ENCODE measurements at regions not wholly inside any gene's neighbourhood (a gene's known extent, or its start where the extent isn't known, plus 50 kb on each side); places are given as distances from the start of the nearest gene placed in this dataset.
"Not testable (repeated sequence)": the region's sequence is repeated elsewhere in the genome, so short reads cannot be mapped to it uniquely, and the experiment has no call there.

- no peak for TF ChIP-seq CTCF (IDR thresholded peaks at IDR 0.05)
- no peak for DNase-seq (ENCODE audit: low spot score in 2 of 2)
- Histone ChIP-seq H3K4me3 (no peak overlapping the region), H3K9me3 (no peaks in the 10 kb centered on the region), H3K27me3 (no peaks in the 10 kb centered on the region), H3K36me3 (no peaks in the 10 kb centered on the region), H3K27ac (no peak overlapping the region), H3K4me1 (no peaks in the 10 kb centered on the region)
- intact Hi-C loops (cut with DNase I), result no loop called here
These were observed 595.0 kb downstream of the STK39 start for GRCh38 chr2:167652401-167652800.

- intact Hi-C loops (cut with DNase I), result no loop called here
- DNase-seq (ENCODE audit: low spot score in 2 of 2), result no peak
- H3K27me3 ChIP-seq, result no peaks in the 10 kb centered on the region
- H3K36me3 ChIP-seq, result no peaks in the 10 kb centered on the region
- H3K9me3 ChIP-seq, result no peaks in the 10 kb centered on the region
- no peak overlapping the region for H3K27ac ChIP-seq
- no peaks in the 10 kb centered on the region for H3K4me1 ChIP-seq
- TF ChIP-seq CTCF (IDR thresholded peaks at IDR 0.05), result no peak
- no peak overlapping the region for H3K4me3 ChIP-seq
These were observed 595.8 kb downstream of the STK39 start for GRCh38 chr2:167651406-167652151.

- Histone ChIP-seq H3K4me3 (no peak overlapping the region), H3K27me3 (no peaks in the 10 kb centered on the region), H3K36me3 (no peaks in the 10 kb centered on the region), H3K9me3 (no peaks in the 10 kb centered on the region), H3K4me1 (no peaks in the 10 kb centered on the region), H3K27ac (no peak overlapping the region)
- intact Hi-C loops (cut with DNase I), result no loop called here
- no peak for DNase-seq (ENCODE audit: low spot score in 2 of 2)
- no peak for TF ChIP-seq CTCF (IDR thresholded peaks at IDR 0.05)
These were observed 600.8 kb downstream of the STK39 start for GRCh38 chr2:167646557-167646956.

GRCh38 chr2:167640096-167640495 is 607.3 kb downstream of the STK39 start:
- H3K36me3 ChIP-seq, result no peaks in the 10 kb centered on the region
- H3K27me3 ChIP-seq, result no peaks in the 10 kb centered on the region
- no peaks in the 10 kb centered on the region for H3K4me1 ChIP-seq
- no peak for DNase-seq (ENCODE audit: low spot score in 2 of 2)
- H3K9me3 ChIP-seq, result no peaks in the 10 kb centered on the region
- no peak overlapping the region for H3K27ac ChIP-seq
- no peak overlapping the region for H3K4me3 ChIP-seq
- TF ChIP-seq CTCF (IDR thresholded peaks at IDR 0.05), result no peak
- intact Hi-C loops (cut with DNase I), result no loop called here

GRCh38 chr2:167637741-167638140 is 609.7 kb downstream of the STK39 start:
- Histone ChIP-seq H3K4me3 (no peak overlapping the region), H3K27me3 (no peaks in the 10 kb centered on the region), H3K9me3 (no peaks in the 10 kb centered on the region), H3K36me3 (no peaks in the 10 kb centered on the region), H3K27ac (no peak overlapping the region), H3K4me1 (no peaks in the 10 kb centered on the region)
- intact Hi-C loops (cut with DNase I), result no loop called here
- no peak for DNase-seq (ENCODE audit: low spot score in 2 of 2)
- no peak for TF ChIP-seq CTCF (IDR thresholded peaks at IDR 0.05)

GRCh38 chr2:167632271-167632670 is 615.1 kb downstream of the STK39 start:
- H3K27ac ChIP-seq; H3K36me3 ChIP-seq; H3K4me1 ChIP-seq; intact Hi-C loops (cut with DNase I); DNase-seq (ENCODE audit: low spot score in 2 of 2); H3K27me3 ChIP-seq; H3K4me3 ChIP-seq; H3K9me3 ChIP-seq: not testable (repeated sequence)
